Breast epithelium (tissue), 3 donors: ENCODE measurements at regions not wholly inside any gene's neighbourhood (a gene's known extent, or its start where the extent isn't known, plus 50 kb on each side); places are given as distances from the start of the nearest gene placed in this dataset.

Experiments used
- CTCF ChIP-seq, 3 donors: fragments of 450-650 bp; IDR thresholded peaks; one replicate each; pipeline ENCODE4 v1.5.1; 2016 to 2017; ENCODE audit warnings: antibody characterized with exemption in 3 of 3, mild to moderate bottlenecking in 3 of 3, moderate library complexity in 3 of 3
- POLR2A ChIP-seq: fragments of 450-650 bp; IDR thresholded peaks from one replicate; pipeline ENCODE4 v1.6.1; 2016; ENCODE audit warnings: antibody characterized with exemption, mild to moderate bottlenecking, moderate library complexity

GRCh38 chr5:24407466-24407865 is 237.3 kb downstream of the CDH10 start:
- TF ChIP-seq CTCF (IDR thresholded peaks at IDR 0.05) (no peak), POLR2A (no peak)
